ENCODE measurements at regions not wholly inside any gene's neighbourhood (a gene's known extent, or its start where the extent isn't known, plus 50 kb on each side); places are given as distances from the start of the nearest gene placed in this dataset.

- TF ChIP-seq CTCF (conservative IDR thresholded peaks at IDR 0.05; ENCODE audit: low read depth in 2 of 2) (no peak), POLR2AphosphoS5 (IDR thresholded peaks at IDR 0.05; ENCODE audit: low read depth) (no peak)
Measured at GRCh38 chr16:55149622-55150021, 174.4 kb upstream of the IRX6 start.
